ENCODE measurements at regions not wholly inside any gene's neighbourhood (a gene's known extent, or its start where the extent isn't known, plus 50 kb on each side); places are given as distances from the start of the nearest gene placed in this dataset.

DNA sequence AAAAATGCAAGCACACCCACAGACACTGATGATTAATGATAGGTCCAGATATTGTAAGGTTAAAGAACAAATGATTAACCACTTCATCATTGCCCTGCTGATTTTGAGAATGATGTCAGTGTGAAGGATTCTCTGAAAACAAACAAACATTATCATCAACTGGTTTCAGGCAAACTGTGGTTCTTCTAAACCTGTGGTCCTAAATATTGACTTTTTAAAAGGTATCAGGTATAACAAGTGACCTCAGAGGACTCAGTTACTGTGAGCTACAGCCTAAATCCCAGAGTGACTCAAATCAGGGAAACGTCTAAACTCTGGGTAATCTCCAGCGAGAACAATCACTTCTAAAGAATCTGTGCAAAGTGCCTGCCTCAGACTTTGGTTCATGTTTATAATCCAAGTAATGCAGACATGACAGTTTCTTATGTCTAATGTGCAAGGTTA is 172.3 kb upstream of the CDH6 start (continued):
- no peak for TF ChIP-seq SIRT6 (IDR thresholded peaks at IDR 0.05; ENCODE audit: low read length)

- no peak for FAIRE-seq
Observed at GRCh38 chr5:31008231-31008630, 185.3 kb upstream of the CDH6 start.

More at GRCh38 chr5:31008231-31008630, 185.3 kb upstream of the CDH6 start:
- Histone ChIP-seq H3K56ac (replicated peaks; ENCODE audit: insufficient read length, low read depth, low read length) (no peak overlapping the region), H3K23me2 (ENCODE audit: low read depth, low read length) (no peaks in the 10 kb centered on the region), H3K4ac (replicated peaks; ENCODE audit: insufficient read length, low read depth, low read length) (no peak overlapping the region), H3K9ac (replicated peaks in 1 of 4; ENCODE audit: extremely low read depth in 1 of 4, low read depth in 3 of 4, low read length in 3 of 4) (no peak overlapping the region), H2BK120ac (replicated peaks; ENCODE audit: low read depth, low read length) (no peak overlapping the region), H3K4me3 (ENCODE audit: extremely low read depth in 1 of 4, insufficient read depth in 2 of 4, low read depth in 3 of 4, low read length in 4 of 4) (no peak overlapping the region), H3K14ac (ENCODE audit: insufficient read length) (no peak overlapping the region), H2AK5ac (ENCODE audit: low read depth, low read length) (no peak overlapping the region), H2BK15ac (ENCODE audit: low read length) (no peak overlapping the region), H3K36me3 (ENCODE audit: control insufficient read depth in 2 of 4, insufficient read depth in 4 of 4, low read length in 3 of 4) (no peaks in the 10 kb centered on the region), H3K27me3 (replicated peaks in 1 of 4; ENCODE audit: control insufficient read depth in 3 of 4, extremely low read depth in 1 of 4, insufficient read depth in 3 of 4, low read length in 3 of 4) (no peaks in the 10 kb centered on the region), H3K4me1 (replicated peaks in 1 of 4; ENCODE audit: control insufficient read depth in 3 of 4, insufficient read depth in 4 of 4, low read length in 3 of 4) (no peaks in the 10 kb centered on the region), H3K18ac (ENCODE audit: extremely low read depth, low read length) (no peak overlapping the region), H3K27ac (ENCODE audit: low read depth, low read length) (no peak overlapping the region), H3K23ac (ENCODE audit: insufficient read length) (no peak overlapping the region), H3K9me3 (ENCODE audit: insufficient read depth in 2 of 2, low read depth in 1 of 2, low read length in 1 of 2) (no peaks in the 10 kb centered on the region), H4K91ac (replicated peaks; ENCODE audit: insufficient read length, low read length) (no peak overlapping the region), H3K4me2 (ENCODE audit: insufficient read depth in 1 of 2, low read depth in 2 of 2, low read length in 2 of 2) (no peak overlapping the region), H3K79me2 (ENCODE audit: control insufficient read depth in 1 of 2, insufficient read depth in 2 of 2, low read length in 2 of 2) (no peaks in the 10 kb centered on the region), H2BK5ac (ENCODE audit: low read depth, low read length) (no peak overlapping the region), H4K8ac (ENCODE audit: extremely low read depth, insufficient read depth, low read length) (no peak overlapping the region), H2BK20ac (ENCODE audit: low read length) (no peak overlapping the region), H4K5ac (ENCODE audit: insufficient read length, low read depth, low read length) (no peak overlapping the region), H2BK12ac (ENCODE audit: low read depth, low read length) (no peak overlapping the region), H3K79me1 (ENCODE audit: low read depth, low read length) (no peaks in the 10 kb centered on the region), H2AFZ (ENCODE audit: low read length) (peak overlapping the region; percentile 16; the same call in 1 of the 2 replicates), H4K20me1 (replicated peaks in 1 of 2; ENCODE audit: control insufficient read depth in 1 of 2, insufficient read depth in 2 of 2, low read length in 2 of 2) (no peaks in the 10 kb centered on the region)
- no peak for TF ChIP-seq CEBPB (IDR thresholded peaks at IDR 0.05; ENCODE audit: low read depth, low read length)
- no peak for TF ChIP-seq FOSL1 (IDR thresholded peaks at IDR 0.05; ENCODE audit: insufficient read depth, low read depth, low read length)
- TF ChIP-seq PHF8 (conservative IDR thresholded peaks at IDR 0.05; ENCODE audit: low read depth, low read length) = no peak
- no peak for TF ChIP-seq RAD21 (IDR thresholded peaks at IDR 0.05 in 1 of 2, conservative IDR thresholded peaks at IDR 0.05 in 1 of 2; ENCODE audit: low read depth in 2 of 2, low read length in 2 of 2)
- TF ChIP-seq RFX5 (IDR thresholded peaks at IDR 0.05; ENCODE audit: borderline replicate concordance, low read depth, low read length) = no peak
- WGBS, 2 experiments (ENCODE audit: extremely low coverage in 1 of 2, insufficient coverage in 1 of 2, insufficient read length in 1 of 2, insufficient replicate concordance in 2 of 2, low coverage in 1 of 2, low lambda C conversion rate in 2 of 2, missing lambda C conversion rate in 1 of 2) = 96% methylated on average over 5 of the region's 5 CpGs; no CpG with 5 or more reads in 1 of the 2 experiments
- DNase-seq (ENCODE audit: low read depth in 1 of 2, low spot score in 2 of 2) = no peak
- ChIA-PET POLR2A (ENCODE audit: partially characterized antibody) (no interaction called here), CTCF (ENCODE audit: partially characterized antibody) (interaction anchor here (0.9 to 2.8 kb wide), 4 partner anchors 13 to 188 kb away, joined by 3 to 7 read pairs (median 5); no protein-coding TSS in a partner anchor)

All from H1 (cell line).